Astrocyte (in vitro differentiated cells and primary cell): ENCODE measurements at regions not wholly inside any gene's neighbourhood (a gene's known extent, or its start where the extent isn't known, plus 50 kb on each side); places are given as distances from the start of the nearest gene placed in this dataset.

Experiments
- DNase-seq: peaks from one replicate; pipeline ENCODE4 v3.0.0-alpha.2; 2010; ENCODE audit warnings: low read depth
- FAIRE-seq: peaks from 2 replicates; lab custom pipeline; 2011; peaks lifted over from hg19 to GRCh38; lab: Jason Lieb, UNC
- H2AFZ ChIP-seq: 2 replicates; pipeline ENCODE4 v1.6.0; 2012; ENCODE audit warnings: low read depth, low read length, inconsistent platforms
- H3K27ac ChIP-seq: 2 replicates; pipeline ENCODE4 v1.5.1; 2011; ENCODE audit warnings: low read depth, low read length, inconsistent platforms
- H3K27me3 ChIP-seq: 2 replicates; pipeline ENCODE4 v1.6.0; 2011; ENCODE audit warnings: low read length, inconsistent platforms; ENCODE audit not compliant: insufficient read depth
- H3K36me3 ChIP-seq: 2 replicates; pipeline ENCODE4 v1.5.1; 2011; ENCODE audit warnings: low read length, inconsistent platforms; ENCODE audit not compliant: insufficient read depth
- H3K4me1 ChIP-seq: 2 replicates; pipeline ENCODE4 v1.5.1; 2011; ENCODE audit warnings: low read length, inconsistent platforms; ENCODE audit not compliant: insufficient read depth
- H3K4me2 ChIP-seq: 2 replicates; pipeline ENCODE4 v1.6.0; 2012; ENCODE audit warnings: low read length, inconsistent platforms
- H3K4me3 ChIP-seq: 2 replicates; pipeline ENCODE4 v1.5.1; 2011; ENCODE audit warnings: low read depth, mild to moderate bottlenecking, low read length, inconsistent platforms; ENCODE audit not compliant: insufficient read depth
- H3K79me2 ChIP-seq: 2 replicates; pipeline ENCODE4 v1.6.0; 2012; ENCODE audit warnings: mild to moderate bottlenecking, low read length, inconsistent platforms; ENCODE audit not compliant: insufficient read depth
- H3K9ac ChIP-seq: 2 replicates; pipeline ENCODE4 v1.6.0; 2012; ENCODE audit warnings: mild to moderate bottlenecking, low read length, inconsistent platforms
- H3K9me3 ChIP-seq: 2 replicates; pipeline ENCODE4 v1.5.1; 2012; ENCODE audit warnings: low read depth, mild to moderate bottlenecking, low read length, inconsistent platforms; ENCODE audit not compliant: insufficient read depth
- H4K20me1 ChIP-seq: 2 replicates; pipeline ENCODE4 v1.6.0; 2012; ENCODE audit warnings: low read length, inconsistent platforms; ENCODE audit not compliant: insufficient read depth
- H3K27ac Mint-ChIP-seq: one replicate; pipeline ENCODE4 v1.8.0; 2021; ENCODE audit warnings: mild to moderate bottlenecking, mixed read lengths; ENCODE audit not compliant: unreplicated experiment
- H3K27me3 Mint-ChIP-seq: one replicate; pipeline ENCODE4 v1.8.0; 2021; ENCODE audit warnings: low read depth, mixed read lengths; ENCODE audit not compliant: unreplicated experiment
- H3K36me3 Mint-ChIP-seq: one replicate; pipeline ENCODE4 v1.8.0; 2021; ENCODE audit warnings: low read depth, mixed read lengths; ENCODE audit not compliant: unreplicated experiment
- H3K4me1 Mint-ChIP-seq: one replicate; pipeline ENCODE4 v1.8.0; 2021; ENCODE audit warnings: low read depth, mixed read lengths; ENCODE audit not compliant: unreplicated experiment
- H3K4me3 Mint-ChIP-seq: one replicate; pipeline ENCODE4 v1.8.0; 2021; ENCODE audit warnings: mild to moderate bottlenecking, moderate library complexity, mixed read lengths; ENCODE audit not compliant: unreplicated experiment
- H3K9me3 Mint-ChIP-seq: one replicate; pipeline ENCODE4 v1.8.0; 2021; ENCODE audit warnings: mild to moderate bottlenecking, mixed read lengths; ENCODE audit not compliant: unreplicated experiment
- EZH2 ChIP-seq: IDR thresholded peaks from 2 replicates; pipeline ENCODE4 v1.6.1; 2012; ENCODE audit warnings: mild to moderate bottlenecking, low read length, inconsistent platforms; ENCODE audit not compliant: insufficient read depth
- TF ChIP-seq, protein P1 (sequence below): IDR thresholded peaks from 2 replicates; pipeline ENCODE4 v1.5.1; 2011; ENCODE audit warnings: low read depth, mild to moderate bottlenecking, inconsistent platforms, low read length, moderate library complexity; ENCODE audit not compliant: insufficient read depth

DNA sequence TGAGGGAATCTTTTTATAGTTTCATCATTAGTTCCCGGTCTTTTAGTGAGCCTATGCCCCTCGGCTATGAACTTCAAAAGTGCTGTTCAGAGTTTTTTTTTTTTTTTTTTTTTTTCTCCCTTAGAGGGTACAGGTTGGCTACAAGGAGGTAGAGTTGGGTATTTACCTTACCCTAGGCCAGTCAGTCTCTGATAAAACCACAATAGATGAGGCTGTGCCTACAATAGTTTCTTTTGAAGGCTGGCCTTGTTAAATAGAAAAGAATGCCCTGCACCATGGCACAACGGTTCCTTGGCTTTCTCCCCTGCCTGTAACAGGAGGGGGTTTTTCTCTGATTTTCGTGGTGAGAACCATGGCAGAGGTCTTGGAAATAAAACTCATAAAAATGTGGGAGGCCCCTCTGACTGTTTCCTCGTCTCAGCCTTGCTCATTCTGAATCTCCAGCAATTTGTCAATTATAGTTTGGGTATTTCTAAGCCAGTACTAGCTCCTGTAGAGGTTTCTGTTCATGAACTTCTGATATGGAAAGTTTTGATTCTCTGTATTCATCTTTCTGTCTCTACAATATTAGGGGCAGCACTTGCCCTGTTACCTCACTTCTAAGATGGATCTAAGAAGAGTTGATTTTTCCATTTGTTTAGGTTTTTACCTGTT lies 152.0 kb downstream of the MTRR start:
- Mint-ChIP-seq H3K9me3 (no peaks in the 10 kb centered on the region), H3K4me1 (no peaks in the 10 kb centered on the region), H3K27me3 (no peaks in the 10 kb centered on the region), H3K27ac (no peak overlapping the region), H3K36me3 (no peaks in the 10 kb centered on the region), H3K4me3 (no peak overlapping the region)
- no peak overlapping the region for H3K4me2 ChIP-seq
- no peaks in the 10 kb centered on the region for H3K79me2 ChIP-seq
- DNase-seq (no peak), FAIRE-seq (no peak)
- no peak overlapping the region for H2AFZ ChIP-seq
- TF ChIP-seq, protein P1, sequence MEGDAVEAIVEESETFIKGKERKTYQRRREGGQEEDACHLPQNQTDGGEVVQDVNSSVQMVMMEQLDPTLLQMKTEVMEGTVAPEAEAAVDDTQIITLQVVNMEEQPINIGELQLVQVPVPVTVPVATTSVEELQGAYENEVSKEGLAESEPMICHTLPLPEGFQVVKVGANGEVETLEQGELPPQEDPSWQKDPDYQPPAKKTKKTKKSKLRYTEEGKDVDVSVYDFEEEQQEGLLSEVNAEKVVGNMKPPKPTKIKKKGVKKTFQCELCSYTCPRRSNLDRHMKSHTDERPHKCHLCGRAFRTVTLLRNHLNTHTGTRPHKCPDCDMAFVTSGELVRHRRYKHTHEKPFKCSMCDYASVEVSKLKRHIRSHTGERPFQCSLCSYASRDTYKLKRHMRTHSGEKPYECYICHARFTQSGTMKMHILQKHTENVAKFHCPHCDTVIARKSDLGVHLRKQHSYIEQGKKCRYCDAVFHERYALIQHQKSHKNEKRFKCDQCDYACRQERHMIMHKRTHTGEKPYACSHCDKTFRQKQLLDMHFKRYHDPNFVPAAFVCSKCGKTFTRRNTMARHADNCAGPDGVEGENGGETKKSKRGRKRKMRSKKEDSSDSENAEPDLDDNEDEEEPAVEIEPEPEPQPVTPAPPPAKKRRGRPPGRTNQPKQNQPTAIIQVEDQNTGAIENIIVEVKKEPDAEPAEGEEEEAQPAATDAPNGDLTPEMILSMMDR: no peak
- no peak for TF ChIP-seq EZH2
- no peaks in the 10 kb centered on the region for H3K9me3 ChIP-seq
- no peak overlapping the region for H3K4me3 ChIP-seq
- H3K9ac ChIP-seq: no peak overlapping the region
- no peaks in the 10 kb centered on the region for H4K20me1 ChIP-seq
- no peaks in the 10 kb centered on the region for H3K36me3 ChIP-seq
- H3K27ac ChIP-seq: no peak overlapping the region
- H3K4me1 ChIP-seq: no peaks in the 10 kb centered on the region
- H3K27me3 ChIP-seq: no peaks in the 10 kb centered on the region

DNA sequence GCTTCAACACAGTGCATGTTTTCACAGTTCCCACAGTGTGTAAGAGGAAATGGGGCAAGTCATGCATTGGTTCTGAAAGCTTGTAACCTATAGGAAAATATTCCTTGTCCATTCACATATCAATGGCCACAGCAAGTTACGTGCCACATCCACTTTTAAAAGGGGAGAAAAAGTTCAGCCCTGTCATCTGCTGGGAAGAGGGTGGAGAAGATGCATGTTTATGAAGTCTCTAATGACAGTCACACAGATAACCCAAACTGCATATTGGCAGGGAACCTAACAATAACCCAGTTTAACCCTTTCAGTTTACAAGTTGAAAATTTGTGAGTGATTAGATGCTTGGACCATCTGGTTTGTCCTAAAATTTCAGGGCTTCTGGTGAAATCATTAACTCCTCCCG lies 159.3 kb downstream of the MTRR start:
- FAIRE-seq: no peak
- no peaks in the 10 kb centered on the region for H3K4me1 ChIP-seq
- no peaks in the 10 kb centered on the region for H3K9me3 ChIP-seq
- no peaks in the 10 kb centered on the region for H4K20me1 ChIP-seq
- Mint-ChIP-seq H3K9me3 (no peaks in the 10 kb centered on the region), H3K36me3 (no peaks in the 10 kb centered on the region), H3K27me3 (no peaks in the 10 kb centered on the region), H3K4me1 (no peaks in the 10 kb centered on the region), H3K4me3 (no peak overlapping the region), H3K27ac (no peak overlapping the region)
- no peak overlapping the region for H3K27ac ChIP-seq
- H2AFZ ChIP-seq: no peak overlapping the region
- no peak for DNase-seq
- H3K36me3 ChIP-seq: no peaks in the 10 kb centered on the region
- TF ChIP-seq EZH2: no peak
- TF ChIP-seq, protein P1: no peak
- no peaks in the 10 kb centered on the region for H3K79me2 ChIP-seq
- H3K9ac ChIP-seq: no peak overlapping the region
- H3K4me2 ChIP-seq: no peak overlapping the region
- H3K4me3 ChIP-seq: no peak overlapping the region
- no peaks in the 10 kb centered on the region for H3K27me3 ChIP-seq

DNA sequence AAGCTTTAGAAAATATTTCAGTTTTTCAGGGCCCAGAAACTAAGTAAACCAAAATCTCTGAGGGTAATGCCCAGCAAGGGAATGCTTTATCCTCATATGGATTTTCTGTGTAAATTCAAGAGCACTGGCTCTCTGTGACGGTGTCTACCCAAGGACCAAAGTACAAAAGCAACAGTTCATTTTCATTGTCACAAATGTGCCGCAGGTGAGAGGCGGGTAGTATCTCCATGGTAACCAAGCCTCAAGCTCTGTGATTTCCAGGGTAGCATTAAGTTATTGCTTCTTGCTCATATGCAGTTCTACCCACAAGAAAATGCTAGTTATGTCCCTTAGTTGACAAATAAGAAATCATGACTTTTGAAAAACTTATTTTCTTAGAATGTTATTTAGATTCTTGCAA lies 164.3 kb downstream of the MTRR start:
- no peak for DNase-seq
- H3K4me1 ChIP-seq: no peaks in the 10 kb centered on the region
- no peak overlapping the region for H3K4me3 ChIP-seq
- TF ChIP-seq, protein P1: no peak
- no peak for TF ChIP-seq EZH2
- no peaks in the 10 kb centered on the region for H4K20me1 ChIP-seq
- no peaks in the 10 kb centered on the region for H3K27me3 ChIP-seq
- H3K27me3 Mint-ChIP-seq: no peaks in the 10 kb centered on the region
- no peaks in the 10 kb centered on the region for H3K36me3 Mint-ChIP-seq
- H3K9ac ChIP-seq: no peak overlapping the region
- no peaks in the 10 kb centered on the region for H3K4me1 Mint-ChIP-seq
- H3K9me3 Mint-ChIP-seq: peaks cover 7% of the 10 kb centered on the region
- no peak overlapping the region for H3K4me3 Mint-ChIP-seq
- no peak overlapping the region for H3K27ac ChIP-seq
- FAIRE-seq: no peak
- peaks cover 2% of the 10 kb centered on the region for H3K9me3 ChIP-seq
- no peak overlapping the region for H3K4me2 ChIP-seq
- H3K79me2 ChIP-seq: no peaks in the 10 kb centered on the region
- H3K27ac Mint-ChIP-seq: no peak overlapping the region
- H3K36me3 ChIP-seq: no peaks in the 10 kb centered on the region
- no peak overlapping the region for H2AFZ ChIP-seq
